HCT116 (cell line): ENCODE measurements at regions not wholly inside any gene's neighbourhood (a gene's known extent, or its start where the extent isn't known, plus 50 kb on each side); places are given as distances from the start of the nearest gene placed in this dataset.

Experiments
- ATAC-seq: fragments of 200-7000 bp; cut with Tn5 transposase; 2 replicates; pipeline ENCODE4 v1.9.1; 2020; ENCODE audit warnings: mild to moderate bottlenecking, moderate library complexity
- BruUV-seq: library from RNA; stranded (reverse); fragments of 400-500 nt; replicated peaks from 2 replicates; lab custom pipeline; 2021; lab: Mats Ljungman, UMichigan
- CTCF ChIA-PET: fragments of 300-600 bp; sonication (Branson Sonifier 250); formaldehyde crosslinking; loops from one replicate; lab custom pipeline; 2021; ENCODE audit warnings: antibody characterized with exemption; lab: Charles Lee
- POLR2A ChIA-PET: fragments of 300-600, 350-600 bp; sonication (Branson Sonifier 250); formaldehyde crosslinking; loops from one replicate; lab custom pipeline; 2021; ENCODE audit warnings: antibody characterized with exemption; lab: Charles Lee
- RAD21 ChIA-PET, 2 experiments: fragments of 300-600 bp; sonication (Branson Sonifier 250); formaldehyde crosslinking; loops; one replicate each; lab custom pipeline; 2023; ENCODE audit warnings: low total read pairs in 2 of 2; ENCODE audit not compliant: uncharacterized antibody in 2 of 2, unreplicated experiment in 2 of 2, low non-redundant PET in 1 of 2; lab: Charles Lee
- DNase-seq: peaks from one replicate; pipeline ENCODE4 v3.0.0-alpha.2; 2010; ENCODE audit warnings: low read depth, low spot score
- H2AFZ ChIP-seq: fragments of 200-600 bp; shearing (Covaris generic), sonication (generic); 2 replicates; pipeline ENCODE4 v1.6.1; 2017; ENCODE audit warnings: low read depth, mixed run types, mixed read lengths, antibody characterized with exemption, low read length; ENCODE audit not compliant: poor library complexity, severe bottlenecking
- H3K27ac ChIP-seq: 2 replicates; pipeline ENCODE4 v1.5.1; 2012; ENCODE audit warnings: low read depth, low read length
- H3K27me3 ChIP-seq: fragments of 200-600 bp; sonication (generic); 2 replicates; pipeline ENCODE4 v1.6.1; 2016; ENCODE audit warnings: mixed run types, low read length, mixed read lengths; ENCODE audit not compliant: insufficient read depth
- H3K36me3 ChIP-seq, 2 experiments: fragments of 200-500 bp in 1 of 2; fragments of 200-600 bp in 1 of 2; sonication (Bioruptor generic) in 1 of 2; sonication (generic) in 1 of 2; 2 replicates each; pipeline versions ENCODE4 v1.5.1 to v1.6.1; 2014 to 2016; ENCODE audit warnings: low read length in 2 of 2, inconsistent platforms in 1 of 2, mixed read lengths in 1 of 2, mixed run types in 1 of 2; ENCODE audit not compliant: insufficient read depth in 2 of 2, control insufficient read depth in 1 of 2
- H3K4me1 ChIP-seq, 2 experiments: fragments of 200-600 bp in 1 of 2; sonication (generic) in 1 of 2; 2 replicates each; pipeline versions ENCODE4 v1.5.1 to v1.6.1; 2012 to 2017; ENCODE audit warnings: low read length in 2 of 2, inconsistent platforms in 1 of 2, mild to moderate bottlenecking in 1 of 2, mixed read lengths in 1 of 2, mixed run types in 1 of 2, moderate library complexity in 1 of 2; ENCODE audit not compliant: insufficient read depth in 2 of 2, control insufficient read depth in 1 of 2
- H3K4me2 ChIP-seq: fragments of 200-600 bp; sonication (generic); 2 replicates; pipeline ENCODE4 v1.6.1; 2017; ENCODE audit warnings: mixed run types, low read length, mixed read lengths
- H3K4me3 ChIP-seq, 2 experiments: fragments of 200-600 bp in 1 of 2; sonication (generic) in 1 of 2; replicated peaks in 1 of 2; 2 replicates each; pipeline ENCODE4 v1.5.1; 2011 to 2016; ENCODE audit warnings: low read length in 2 of 2, control low read depth in 1 of 2, low read depth in 1 of 2, mild to moderate bottlenecking in 1 of 2, mixed read lengths in 1 of 2, mixed run types in 1 of 2
- H3K79me2 ChIP-seq: fragments of 200-600 bp; sonication (generic); 2 replicates; pipeline ENCODE4 v1.6.1; 2017; ENCODE audit warnings: mild to moderate bottlenecking, mixed run types, low read length, moderate library complexity, mixed read lengths; ENCODE audit not compliant: insufficient read depth
- H3K9ac ChIP-seq: fragments of 200-600 bp; sonication (generic); 2 replicates; pipeline ENCODE4 v1.6.1; 2016; ENCODE audit warnings: low read length, mixed read lengths
- H3K9me2 ChIP-seq: fragments of 200-600 bp; sonication (generic), shearing (Covaris generic); 2 replicates; pipeline ENCODE4 v1.6.1; 2017; ENCODE audit warnings: mixed run types, mild to moderate bottlenecking, moderate library complexity; ENCODE audit not compliant: insufficient read depth
- H3K9me3 ChIP-seq, 2 experiments: fragments of 200-500 bp in 1 of 2; fragments of 200-600 bp in 1 of 2; sonication (Bioruptor generic) in 1 of 2; sonication (generic) in 1 of 2; 2 replicates each; pipeline ENCODE4 v1.6.1; 2014 to 2017; ENCODE audit warnings: low read length in 2 of 2, mixed read lengths in 2 of 2, inconsistent platforms in 1 of 2, low read depth in 1 of 2, mild to moderate bottlenecking in 1 of 2, mixed run types in 1 of 2, moderate library complexity in 1 of 2; ENCODE audit not compliant: control insufficient read depth in 1 of 2, insufficient read depth in 1 of 2
- H4K20me1 ChIP-seq: fragments of 200-600 bp; sonication (generic), shearing (Covaris generic); 2 replicates; pipeline ENCODE4 v1.6.1; 2017; ENCODE audit warnings: mixed run types, mild to moderate bottlenecking, moderate library complexity; ENCODE audit not compliant: insufficient read depth
- ATF3 ChIP-seq: IDR thresholded peaks from 2 replicates; pipeline ENCODE4 v1.6.1; 2012
- EGR1 ChIP-seq: IDR thresholded peaks from 2 replicates; pipeline ENCODE4 v1.6.1; 2012; ENCODE audit warnings: low read depth
- REST ChIP-seq: IDR thresholded peaks from 2 replicates; pipeline ENCODE4 v1.6.1; 2012; ENCODE audit warnings: low read depth
- YY1 ChIP-seq: IDR thresholded peaks from 2 replicates; pipeline ENCODE4 v1.6.1; 2011; ENCODE audit warnings: low read length, low read depth, moderate library complexity, mild to moderate bottlenecking; ENCODE audit not compliant: insufficient replicate concordance; ENCODE audit errors: extremely low read depth
- intact Hi-C: fragments of 100-400 bp; cut with micrococcal nuclease; formaldehyde crosslinking; loops from 2 replicates; pipeline ENCODE4 v1.10.0; 2022
- TF ChIP-seq, protein P1 (sequence below): IDR thresholded peaks from 2 replicates; pipeline ENCODE4 v1.6.1; 2011; ENCODE audit warnings: mild to moderate bottlenecking, low read length, moderate library complexity; ENCODE audit not compliant: insufficient replicate concordance; ENCODE audit errors: extremely low read depth

GRCh38 chr1:169053196-169053595 lies 53.3 kb upstream of the ATP1B1 start:
- Histone ChIP-seq H3K36me3 (no peaks in the 10 kb centered on the region), H3K79me2 (no peaks in the 10 kb centered on the region), H3K9me3 (no peaks in the 10 kb centered on the region), H4K20me1 (no peaks in the 10 kb centered on the region), H3K4me3 (no peak overlapping the region), H3K27me3 (no peaks in the 10 kb centered on the region), H3K9me2 (no peaks in the 10 kb centered on the region), H2AFZ (no peak overlapping the region), H3K4me1 (no peaks in the 10 kb centered on the region), H3K4me2 (no peak overlapping the region), H3K27ac (no peak overlapping the region), H3K9ac (no peak overlapping the region)
- TF ChIP-seq YY1 (no peak), EGR1 (no peak), REST (no peak), ATF3 (no peak)
- TF ChIP-seq, protein P1, sequence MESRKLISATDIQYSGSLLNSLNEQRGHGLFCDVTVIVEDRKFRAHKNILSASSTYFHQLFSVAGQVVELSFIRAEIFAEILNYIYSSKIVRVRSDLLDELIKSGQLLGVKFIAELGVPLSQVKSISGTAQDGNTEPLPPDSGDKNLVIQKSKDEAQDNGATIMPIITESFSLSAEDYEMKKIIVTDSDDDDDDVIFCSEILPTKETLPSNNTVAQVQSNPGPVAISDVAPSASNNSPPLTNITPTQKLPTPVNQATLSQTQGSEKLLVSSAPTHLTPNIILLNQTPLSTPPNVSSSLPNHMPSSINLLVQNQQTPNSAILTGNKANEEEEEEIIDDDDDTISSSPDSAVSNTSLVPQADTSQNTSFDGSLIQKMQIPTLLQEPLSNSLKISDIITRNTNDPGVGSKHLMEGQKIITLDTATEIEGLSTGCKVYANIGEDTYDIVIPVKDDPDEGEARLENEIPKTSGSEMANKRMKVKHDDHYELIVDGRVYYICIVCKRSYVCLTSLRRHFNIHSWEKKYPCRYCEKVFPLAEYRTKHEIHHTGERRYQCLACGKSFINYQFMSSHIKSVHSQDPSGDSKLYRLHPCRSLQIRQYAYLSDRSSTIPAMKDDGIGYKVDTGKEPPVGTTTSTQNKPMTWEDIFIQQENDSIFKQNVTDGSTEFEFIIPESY: no peak
- no TSS peak for BruUV-seq
- DNase-seq: no peak
- ChIA-PET CTCF (no interaction called here), POLR2A (no interaction called here), RAD21 (no interaction called here)
- intact Hi-C loops: no loop called here
- no peak for ATAC-seq
